GM12891 (cell line): ENCODE measurements at regions not wholly inside any gene's neighbourhood (a gene's known extent, or its start where the extent isn't known, plus 50 kb on each side); places are given as distances from the start of the nearest gene placed in this dataset.

ENCODE experiments used
- POLR2A ChIP-seq: IDR thresholded peaks from 2 replicates; pipeline ENCODE4 v1.6.1; 2011; ENCODE audit warnings: low read depth, low read length, control low read depth
- POLR2AphosphoS5 ChIP-seq: IDR thresholded peaks from 2 replicates; pipeline ENCODE4 v1.6.1; 2011; ENCODE audit warnings: low read depth, low read length, control low read depth
- TAF1 ChIP-seq: IDR thresholded peaks from 2 replicates; pipeline ENCODE4 v1.6.1; 2011; ENCODE audit warnings: low read depth, low read length, control low read depth

GRCh38 chr5:3284506-3284905, 311.1 kb upstream of the IRX1 start:
- TF ChIP-seq POLR2AphosphoS5, result no peak
- TF ChIP-seq POLR2A, result no peak
- no peak for TF ChIP-seq TAF1
